ENCODE measurements at regions not wholly inside any gene's neighbourhood (a gene's known extent, or its start where the extent isn't known, plus 50 kb on each side); places are given as distances from the start of the nearest gene placed in this dataset.

- CTCF ChIA-PET (ENCODE audit: low intra/inter-chr PET ratio) = no interaction called here
- WGBS (ENCODE audit: insufficient coverage, low coverage, missing lambda C conversion rate) = 17% methylated on average over 2 of the region's 2 CpGs
- Histone ChIP-seq H3K27ac (ENCODE audit: extremely low read depth, low read depth, low read length) (no peak overlapping the region), H3K27me3 (ENCODE audit: control insufficient read depth in 2 of 2, insufficient read depth in 2 of 2, low read length in 2 of 2) (no peaks in the 10 kb centered on the region), H3K9ac (ENCODE audit: insufficient read depth in 1 of 2, low read depth in 2 of 2, low read length in 2 of 2) (no peak overlapping the region), H3K9me3 (replicated peaks; ENCODE audit: control insufficient read depth, insufficient read depth, low read depth, low read length) (no peaks in the 10 kb centered on the region), H3K4me1 (replicated peaks in 1 of 2; ENCODE audit: control insufficient read depth in 2 of 2, insufficient read depth in 2 of 2, low read length in 2 of 2) (no peaks in the 10 kb centered on the region; a peak in 1 of 5 replicates), H3K79me2 (ENCODE audit: control insufficient read depth, insufficient read depth, low read length) (no peaks in the 10 kb centered on the region), H3K4me3 (no peak overlapping the region), H3K9me1 (ENCODE audit: control insufficient read depth, insufficient read depth, low read length) (no peaks in the 10 kb centered on the region), H4K20me1 (replicated peaks; ENCODE audit: control insufficient read depth, insufficient read depth, low read length) (no peaks in the 10 kb centered on the region), H3K36me3 (ENCODE audit: control insufficient read depth, insufficient read depth, low read length) (no peaks in the 10 kb centered on the region), H3K4me2 (ENCODE audit: insufficient read depth, low read length) (no peak overlapping the region), H2AFZ (ENCODE audit: low read depth, low read length) (no peak overlapping the region)
- intact Hi-C loops (cut with micrococcal nuclease) (no loop called here), in situ Hi-C loops (cut with MboI) (loop anchor here (10.0 kb wide), 1 partner anchor 1428 kb away; no protein-coding TSS in a partner anchor)
- DNase-seq (ENCODE audit: extremely low read depth in 1 of 4, low spot score in 3 of 4) (no peak), FAIRE-seq (no peak), ATAC-seq (no peak)
- BruUV-seq (replicated peaks) = no TSS peak
- POLR2A ChIA-PET = no interaction called here
- TF ChIP-seq, protein P1, sequence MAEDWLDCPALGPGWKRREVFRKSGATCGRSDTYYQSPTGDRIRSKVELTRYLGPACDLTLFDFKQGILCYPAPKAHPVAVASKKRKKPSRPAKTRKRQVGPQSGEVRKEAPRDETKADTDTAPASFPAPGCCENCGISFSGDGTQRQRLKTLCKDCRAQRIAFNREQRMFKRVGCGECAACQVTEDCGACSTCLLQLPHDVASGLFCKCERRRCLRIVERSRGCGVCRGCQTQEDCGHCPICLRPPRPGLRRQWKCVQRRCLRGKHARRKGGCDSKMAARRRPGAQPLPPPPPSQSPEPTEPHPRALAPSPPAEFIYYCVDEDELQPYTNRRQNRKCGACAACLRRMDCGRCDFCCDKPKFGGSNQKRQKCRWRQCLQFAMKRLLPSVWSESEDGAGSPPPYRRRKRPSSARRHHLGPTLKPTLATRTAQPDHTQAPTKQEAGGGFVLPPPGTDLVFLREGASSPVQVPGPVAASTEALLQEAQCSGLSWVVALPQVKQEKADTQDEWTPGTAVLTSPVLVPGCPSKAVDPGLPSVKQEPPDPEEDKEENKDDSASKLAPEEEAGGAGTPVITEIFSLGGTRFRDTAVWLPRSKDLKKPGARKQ (CRISPR knock-in tag; IDR thresholded peaks at IDR 0.05) = no peak
- TF ChIP-seq IRF9 (tag; IDR thresholded peaks at IDR 0.05) (no peak), ZNF609 (CRISPR knock-in tag; IDR thresholded peaks at IDR 0.05; ENCODE audit: borderline replicate concordance) (no peak), SP1 (CRISPR knock-in tag; IDR thresholded peaks at IDR 0.05) (no peak), GABPB2 (CRISPR knock-in tag; conservative IDR thresholded peaks at IDR 0.05) (no peak), L3MBTL2 (IDR thresholded peaks at IDR 0.05) (no peak), ZNF232 (CRISPR knock-in tag; IDR thresholded peaks at IDR 0.05) (no peak), ZNF644 (tag; IDR thresholded peaks at IDR 0.05; ENCODE audit: low read depth) (no peak), JUND (IDR thresholded peaks at IDR 0.05; ENCODE audit: borderline replicate concordance, low read depth, low read length) (no peak), JUND (tag; IDR thresholded peaks at IDR 0.05; ENCODE audit: borderline replicate concordance, low read depth, low read length) (no peak), GTF3C2 (IDR thresholded peaks at IDR 0.05; ENCODE audit: borderline replicate concordance, extremely low read depth, insufficient read length) (no peak), CBFA2T3 (IDR thresholded peaks at IDR 0.05) (no peak), NFRKB (IDR thresholded peaks at IDR 0.05; ENCODE audit: low read depth) (no peak), DACH1 (IDR thresholded peaks at IDR 0.05; ENCODE audit: partially characterized antibody) (no peak)
Observed at GRCh38 chr4:171636606-171637005, 176.6 kb upstream of the GALNTL6 start.

Data from K562 (cell line).